ENCODE measurements at regions not wholly inside any gene's neighbourhood (a gene's known extent, or its start where the extent isn't known, plus 50 kb on each side); places are given as distances from the start of the nearest gene placed in this dataset.
A peak's percentile ranks its signal among the peaks of the same experiment; 100 is the strongest.

GRCh38 chr5:173697931-173698579 is 81.6 kb upstream of the BOD1 start:
- Histone ChIP-seq H3K4me3 (ENCODE audit: low read length in 2 of 2) (no peak overlapping the region), H3K9ac (ENCODE audit: low read depth, low read length, poor library complexity) (peak overlapping the region; percentile 7), H2BK12ac (ENCODE audit: low read length) (no peak overlapping the region), H3K27me3 (ENCODE audit: control insufficient read depth in 3 of 3, insufficient read depth in 3 of 3, low read depth in 1 of 3, low read length in 3 of 3) (peaks cover 0 to 26% (median 0%) of the 10 kb centered on the region in 3 experiments), H2BK15ac (ENCODE audit: low read length) (no peak overlapping the region), H3K18ac (ENCODE audit: low read length) (peak overlapping the region; percentile 32), H2BK5ac (ENCODE audit: low read length) (no peak overlapping the region), H4K91ac (ENCODE audit: low read depth, low read length, poor library complexity) (no peak overlapping the region), H3K27ac (replicated peaks; ENCODE audit: low read length) (no peak overlapping the region), H4K8ac (ENCODE audit: low read depth, low read length) (no peak overlapping the region), H3K4ac (ENCODE audit: low read length) (no peak overlapping the region), H3K36me3 (replicated peaks in 1 of 2; ENCODE audit: control insufficient read depth in 2 of 2, insufficient read depth in 2 of 2, low read length in 2 of 2) (no peaks in the 10 kb centered on the region), H2AK5ac (ENCODE audit: low read depth, low read length) (peak overlapping the region; percentile 30), H2AFZ (ENCODE audit: low read length) (no peak overlapping the region), H3K4me2 (ENCODE audit: insufficient read depth, low read length, poor library complexity, severe bottlenecking) (no peak overlapping the region), H3K23ac (ENCODE audit: low read depth, low read length, poor library complexity) (no peak overlapping the region), H3K79me1 (ENCODE audit: low read depth, low read length) (no peaks in the 10 kb centered on the region), H3K4me1 (ENCODE audit: control insufficient read depth in 2 of 2, insufficient read depth in 1 of 2, low read depth in 1 of 2, low read length in 2 of 2) (no peaks in the 10 kb centered on the region), H3K9me3 (replicated peaks in 1 of 2; ENCODE audit: control insufficient read depth in 2 of 2, insufficient read depth in 1 of 2, low read depth in 1 of 2, low read length in 2 of 2) (peaks cover 0 to 2% of the 10 kb centered on the region in 2 donors), H2BK120ac (ENCODE audit: low read depth, low read length) (no peak overlapping the region), H3K14ac (ENCODE audit: low read length) (no peak overlapping the region)
- no CpG with 5 or more reads among the region's 11 CpGs for WGBS, 2 donors (ENCODE audit: extremely low coverage in 2 of 2, insufficient read length in 2 of 2, insufficient replicate concordance in 1 of 2)
- DNase-seq (ENCODE audit: low spot score) = no peak

- no peak overlapping the region for H2AFZ ChIP-seq (ENCODE audit: low read length)
- no peak overlapping the region for H2BK12ac ChIP-seq (ENCODE audit: low read length)
- H3K27ac ChIP-seq (replicated peaks; ENCODE audit: low read length) = no peak overlapping the region
- no peak overlapping the region for H2BK5ac ChIP-seq (ENCODE audit: low read length)
- no peak overlapping the region for H4K8ac ChIP-seq (ENCODE audit: low read depth, low read length)
- no peak overlapping the region for H3K4me2 ChIP-seq (ENCODE audit: insufficient read depth, low read length, poor library complexity, severe bottlenecking)
- no peak overlapping the region for H2BK120ac ChIP-seq (ENCODE audit: low read depth, low read length)
- H3K36me3 ChIP-seq (replicated peaks in 1 of 2; ENCODE audit: control insufficient read depth in 2 of 2, insufficient read depth in 2 of 2, low read length in 2 of 2) = no peaks in the 10 kb centered on the region
- no peak overlapping the region for H4K91ac ChIP-seq (ENCODE audit: low read depth, low read length, poor library complexity)
- no peak for DNase-seq (ENCODE audit: low spot score)
- no peak overlapping the region for H3K14ac ChIP-seq (ENCODE audit: low read length)
- no peak overlapping the region for H3K23ac ChIP-seq (ENCODE audit: low read depth, low read length, poor library complexity)
- no peak overlapping the region for H3K4me3 ChIP-seq (ENCODE audit: low read length in 2 of 2)
- no peak overlapping the region for H2AK5ac ChIP-seq (ENCODE audit: low read depth, low read length)
- no peak overlapping the region for H3K9ac ChIP-seq (ENCODE audit: low read depth, low read length, poor library complexity)
- peaks cover 0 to 29% (median 0%) of the 10 kb centered on the region in 3 experiments for H3K27me3 ChIP-seq (ENCODE audit: control insufficient read depth in 3 of 3, insufficient read depth in 3 of 3, low read depth in 1 of 3, low read length in 3 of 3)
- no peak overlapping the region for H2BK15ac ChIP-seq (ENCODE audit: low read length)
- no peak overlapping the region for H3K4ac ChIP-seq (ENCODE audit: low read length)
- no peak overlapping the region for H3K18ac ChIP-seq (ENCODE audit: low read length)
- no peaks in the 10 kb centered on the region for H3K4me1 ChIP-seq (ENCODE audit: control insufficient read depth in 2 of 2, insufficient read depth in 1 of 2, low read depth in 1 of 2, low read length in 2 of 2)
- WGBS, 2 donors (ENCODE audit: extremely low coverage in 2 of 2, insufficient read length in 2 of 2, insufficient replicate concordance in 1 of 2) = no CpG with 5 or more reads among the region's 2 CpGs
- no peaks in the 10 kb centered on the region for H3K9me3 ChIP-seq (replicated peaks in 1 of 2; ENCODE audit: control insufficient read depth in 2 of 2, insufficient read depth in 1 of 2, low read depth in 1 of 2, low read length in 2 of 2)
- no peaks in the 10 kb centered on the region for H3K79me1 ChIP-seq (ENCODE audit: low read depth, low read length)
These were observed 83.5 kb upstream of the BOD1 start for GRCh38 chr5:173699966-173700365.

- Histone ChIP-seq H3K14ac (ENCODE audit: low read length) (no peak overlapping the region), H3K9ac (ENCODE audit: low read depth, low read length, poor library complexity) (no peak overlapping the region), H3K18ac (ENCODE audit: low read length) (no peak overlapping the region), H2BK120ac (ENCODE audit: low read depth, low read length) (no peak overlapping the region), H2BK5ac (ENCODE audit: low read length) (no peak overlapping the region), H3K9me3 (replicated peaks in 1 of 2; ENCODE audit: control insufficient read depth in 2 of 2, insufficient read depth in 1 of 2, low read depth in 1 of 2, low read length in 2 of 2) (no peaks in the 10 kb centered on the region), H3K27me3 (ENCODE audit: control insufficient read depth in 3 of 3, insufficient read depth in 3 of 3, low read depth in 1 of 3, low read length in 3 of 3) (peaks cover 0 to 23% (median 0%) of the 10 kb centered on the region in 3 experiments), H3K27ac (replicated peaks; ENCODE audit: low read length) (no peak overlapping the region), H3K79me1 (ENCODE audit: low read depth, low read length) (no peaks in the 10 kb centered on the region), H2BK12ac (ENCODE audit: low read length) (no peak overlapping the region), H2BK15ac (ENCODE audit: low read length) (no peak overlapping the region), H3K23ac (ENCODE audit: low read depth, low read length, poor library complexity) (no peak overlapping the region), H2AFZ (ENCODE audit: low read length) (no peak overlapping the region), H2AK5ac (ENCODE audit: low read depth, low read length) (no peak overlapping the region), H3K4me3 (ENCODE audit: low read length in 2 of 2) (no peak overlapping the region), H3K4me2 (ENCODE audit: insufficient read depth, low read length, poor library complexity, severe bottlenecking) (no peak overlapping the region), H3K4ac (ENCODE audit: low read length) (no peak overlapping the region), H3K4me1 (ENCODE audit: control insufficient read depth in 2 of 2, insufficient read depth in 1 of 2, low read depth in 1 of 2, low read length in 2 of 2) (no peaks in the 10 kb centered on the region), H3K36me3 (replicated peaks in 1 of 2; ENCODE audit: control insufficient read depth in 2 of 2, insufficient read depth in 2 of 2, low read length in 2 of 2) (no peaks in the 10 kb centered on the region), H4K8ac (ENCODE audit: low read depth, low read length) (no peak overlapping the region), H4K91ac (ENCODE audit: low read depth, low read length, poor library complexity) (no peak overlapping the region)
- no CpG with 5 or more reads among the region's 4 CpGs for WGBS, 2 donors (ENCODE audit: extremely low coverage in 2 of 2, insufficient read length in 2 of 2, insufficient replicate concordance in 1 of 2)
- no peak for DNase-seq (ENCODE audit: low spot score)
These were observed 87.0 kb upstream of the BOD1 start for GRCh38 chr5:173703466-173703865.

GRCh38 chr5:173704615-173705511 is 88.4 kb upstream of the BOD1 start:
- H3K79me1 ChIP-seq (ENCODE audit: low read depth, low read length) = no peaks in the 10 kb centered on the region
- no peaks in the 10 kb centered on the region for H3K36me3 ChIP-seq (replicated peaks in 1 of 2; ENCODE audit: control insufficient read depth in 2 of 2, insufficient read depth in 2 of 2, low read length in 2 of 2)
- DNase-seq (ENCODE audit: low spot score) = no peak
- no peak overlapping the region for H3K18ac ChIP-seq (ENCODE audit: low read length)
- no peak overlapping the region for H3K9ac ChIP-seq (ENCODE audit: low read depth, low read length, poor library complexity)
- peaks cover 0 to 2% of the 10 kb centered on the region in 2 donors for H3K4me1 ChIP-seq (ENCODE audit: control insufficient read depth in 2 of 2, insufficient read depth in 1 of 2, low read depth in 1 of 2, low read length in 2 of 2)
- no peak overlapping the region for H3K23ac ChIP-seq (ENCODE audit: low read depth, low read length, poor library complexity)
- H4K91ac ChIP-seq (ENCODE audit: low read depth, low read length, poor library complexity) = no peak overlapping the region
- no CpG with 5 or more reads among the region's 22 CpGs for WGBS, 2 donors (ENCODE audit: extremely low coverage in 2 of 2, insufficient read length in 2 of 2, insufficient replicate concordance in 1 of 2)
- H3K27ac ChIP-seq (replicated peaks; ENCODE audit: low read length) = no peak overlapping the region
- H3K14ac ChIP-seq (ENCODE audit: low read length) = no peak overlapping the region
- no peaks in the 10 kb centered on the region for H3K9me3 ChIP-seq (replicated peaks in 1 of 2; ENCODE audit: control insufficient read depth in 2 of 2, insufficient read depth in 1 of 2, low read depth in 1 of 2, low read length in 2 of 2)
- H3K4ac ChIP-seq (ENCODE audit: low read length) = no peak overlapping the region
- H2BK5ac ChIP-seq (ENCODE audit: low read length) = peak overlapping the region; percentile 4
- peak overlapping the region; percentile 12 for H2AK5ac ChIP-seq (ENCODE audit: low read depth, low read length)
- no peak overlapping the region for H2BK12ac ChIP-seq (ENCODE audit: low read length)
- H2BK120ac ChIP-seq (ENCODE audit: low read depth, low read length) = no peak overlapping the region
- no peak overlapping the region for H2AFZ ChIP-seq (ENCODE audit: low read length)
- H3K27me3 ChIP-seq (ENCODE audit: control insufficient read depth in 3 of 3, insufficient read depth in 3 of 3, low read depth in 1 of 3, low read length in 3 of 3) = peaks cover 0 to 23% (median 0%) of the 10 kb centered on the region in 3 experiments
- peak overlapping the region; percentile 53 for H2BK15ac ChIP-seq (ENCODE audit: low read length)
- no peak overlapping the region for H4K8ac ChIP-seq (ENCODE audit: low read depth, low read length)
- no peak overlapping the region for H3K4me3 ChIP-seq (ENCODE audit: low read length in 2 of 2)
- H3K4me2 ChIP-seq (ENCODE audit: insufficient read depth, low read length, poor library complexity, severe bottlenecking) = no peak overlapping the region
